ENCODE measurements at regions not wholly inside any gene's neighbourhood (a gene's known extent, or its start where the extent isn't known, plus 50 kb on each side); places are given as distances from the start of the nearest gene placed in this dataset.

DNA sequence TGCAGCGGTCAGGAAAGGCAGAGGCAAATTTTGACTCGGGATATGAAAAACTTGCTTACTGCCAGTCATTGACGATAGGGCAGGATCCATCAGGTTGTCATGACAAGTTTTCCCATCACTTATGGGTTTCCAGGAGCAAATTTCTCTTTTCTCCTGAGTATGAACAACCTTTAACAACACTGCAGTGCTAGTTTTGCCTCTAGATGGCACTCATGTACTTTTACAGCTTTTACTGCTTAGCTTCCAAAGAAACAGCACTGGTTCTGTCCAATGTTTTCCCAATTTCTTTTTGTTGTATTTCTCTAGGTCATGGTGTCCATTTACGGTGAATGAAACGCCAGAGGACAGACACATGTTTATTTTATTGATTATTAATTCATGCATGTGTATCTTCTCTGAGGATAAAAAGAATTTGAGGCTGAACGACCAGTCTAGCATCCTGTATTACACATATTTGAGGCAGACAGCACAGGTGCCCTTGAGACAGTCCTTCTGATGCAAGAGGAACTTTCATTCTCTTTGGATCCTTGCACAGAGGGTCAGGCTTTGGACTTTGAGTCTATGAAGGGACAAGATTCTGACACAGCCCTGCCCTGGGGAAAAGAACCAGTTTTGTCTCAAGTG is 112.3 kb upstream of the TRABD2B start:
- peak; percentile 79 for TF ChIP-seq RAD21 (IDR thresholded peaks at IDR 0.05; ENCODE audit: low read depth)
- TF ChIP-seq YY1 (IDR thresholded peaks at IDR 0.05; ENCODE audit: low read depth) = no peak

DNA sequence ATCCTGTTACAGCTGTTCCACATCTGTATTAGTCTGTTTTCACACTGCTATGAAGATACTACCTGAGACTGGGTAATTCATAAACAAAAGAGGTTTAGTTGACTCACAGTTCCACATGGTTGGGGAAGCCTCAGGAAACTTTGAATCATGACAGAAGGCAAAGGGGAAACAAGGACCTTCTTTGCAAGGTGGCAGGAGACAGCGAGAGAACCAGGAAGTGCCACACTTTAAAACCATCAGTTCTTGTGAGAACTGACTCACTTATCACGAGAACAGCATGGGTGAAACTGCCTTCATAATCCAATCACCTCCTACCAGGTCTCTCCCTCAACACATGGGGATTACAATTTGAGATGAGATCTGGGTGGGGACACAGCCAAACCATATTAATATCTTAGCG is 110.3 kb upstream of the TRABD2B start:
- TF ChIP-seq NFIC (IDR thresholded peaks at IDR 0.05) = no peak
- TF ChIP-seq TEAD4 (IDR thresholded peaks at IDR 0.05) = no peak
- TF ChIP-seq EGR1 (IDR thresholded peaks at IDR 0.05) = no peak
- TF ChIP-seq TCF12 (IDR thresholded peaks at IDR 0.05; ENCODE audit: low read depth) = no peak
- no peak for TF ChIP-seq EP300 (IDR thresholded peaks at IDR 0.05; ENCODE audit: borderline replicate concordance)
- no peak for TF ChIP-seq ZBTB7A (IDR thresholded peaks at IDR 0.05; ENCODE audit: low read depth)
- TF ChIP-seq YY1 (IDR thresholded peaks at IDR 0.05; ENCODE audit: low read depth) = no peak
- TF ChIP-seq CREB1 (IDR thresholded peaks at IDR 0.05; ENCODE audit: low read depth) = no peak
- no peak for TF ChIP-seq FOXM1 (IDR thresholded peaks at IDR 0.05; ENCODE audit: borderline replicate concordance, low read depth)
- TF ChIP-seq, protein P1, sequence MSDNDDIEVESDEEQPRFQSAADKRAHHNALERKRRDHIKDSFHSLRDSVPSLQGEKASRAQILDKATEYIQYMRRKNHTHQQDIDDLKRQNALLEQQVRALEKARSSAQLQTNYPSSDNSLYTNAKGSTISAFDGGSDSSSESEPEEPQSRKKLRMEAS (IDR thresholded peaks at IDR 0.05) = no peak
- no peak for TF ChIP-seq RAD21 (IDR thresholded peaks at IDR 0.05; ENCODE audit: low read depth)
- TF ChIP-seq, protein P2, sequence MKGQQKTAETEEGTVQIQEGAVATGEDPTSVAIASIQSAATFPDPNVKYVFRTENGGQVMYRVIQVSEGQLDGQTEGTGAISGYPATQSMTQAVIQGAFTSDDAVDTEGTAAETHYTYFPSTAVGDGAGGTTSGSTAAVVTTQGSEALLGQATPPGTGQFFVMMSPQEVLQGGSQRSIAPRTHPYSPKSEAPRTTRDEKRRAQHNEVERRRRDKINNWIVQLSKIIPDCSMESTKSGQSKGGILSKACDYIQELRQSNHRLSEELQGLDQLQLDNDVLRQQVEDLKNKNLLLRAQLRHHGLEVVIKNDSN (IDR thresholded peaks at IDR 0.05) = no peak
- TF ChIP-seq TAF1 (IDR thresholded peaks at IDR 0.05; ENCODE audit: low read depth) = no peak
- no peak for TF ChIP-seq CEBPB (IDR thresholded peaks at IDR 0.05)
- TF ChIP-seq, protein P3, sequence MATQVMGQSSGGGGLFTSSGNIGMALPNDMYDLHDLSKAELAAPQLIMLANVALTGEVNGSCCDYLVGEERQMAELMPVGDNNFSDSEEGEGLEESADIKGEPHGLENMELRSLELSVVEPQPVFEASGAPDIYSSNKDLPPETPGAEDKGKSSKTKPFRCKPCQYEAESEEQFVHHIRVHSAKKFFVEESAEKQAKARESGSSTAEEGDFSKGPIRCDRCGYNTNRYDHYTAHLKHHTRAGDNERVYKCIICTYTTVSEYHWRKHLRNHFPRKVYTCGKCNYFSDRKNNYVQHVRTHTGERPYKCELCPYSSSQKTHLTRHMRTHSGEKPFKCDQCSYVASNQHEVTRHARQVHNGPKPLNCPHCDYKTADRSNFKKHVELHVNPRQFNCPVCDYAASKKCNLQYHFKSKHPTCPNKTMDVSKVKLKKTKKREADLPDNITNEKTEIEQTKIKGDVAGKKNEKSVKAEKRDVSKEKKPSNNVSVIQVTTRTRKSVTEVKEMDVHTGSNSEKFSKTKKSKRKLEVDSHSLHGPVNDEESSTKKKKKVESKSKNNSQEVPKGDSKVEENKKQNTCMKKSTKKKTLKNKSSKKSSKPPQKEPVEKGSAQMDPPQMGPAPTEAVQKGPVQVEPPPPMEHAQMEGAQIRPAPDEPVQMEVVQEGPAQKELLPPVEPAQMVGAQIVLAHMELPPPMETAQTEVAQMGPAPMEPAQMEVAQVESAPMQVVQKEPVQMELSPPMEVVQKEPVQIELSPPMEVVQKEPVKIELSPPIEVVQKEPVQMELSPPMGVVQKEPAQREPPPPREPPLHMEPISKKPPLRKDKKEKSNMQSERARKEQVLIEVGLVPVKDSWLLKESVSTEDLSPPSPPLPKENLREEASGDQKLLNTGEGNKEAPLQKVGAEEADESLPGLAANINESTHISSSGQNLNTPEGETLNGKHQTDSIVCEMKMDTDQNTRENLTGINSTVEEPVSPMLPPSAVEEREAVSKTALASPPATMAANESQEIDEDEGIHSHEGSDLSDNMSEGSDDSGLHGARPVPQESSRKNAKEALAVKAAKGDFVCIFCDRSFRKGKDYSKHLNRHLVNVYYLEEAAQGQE (IDR thresholded peaks at IDR 0.05; ENCODE audit: low read depth) = no peak

DNA sequence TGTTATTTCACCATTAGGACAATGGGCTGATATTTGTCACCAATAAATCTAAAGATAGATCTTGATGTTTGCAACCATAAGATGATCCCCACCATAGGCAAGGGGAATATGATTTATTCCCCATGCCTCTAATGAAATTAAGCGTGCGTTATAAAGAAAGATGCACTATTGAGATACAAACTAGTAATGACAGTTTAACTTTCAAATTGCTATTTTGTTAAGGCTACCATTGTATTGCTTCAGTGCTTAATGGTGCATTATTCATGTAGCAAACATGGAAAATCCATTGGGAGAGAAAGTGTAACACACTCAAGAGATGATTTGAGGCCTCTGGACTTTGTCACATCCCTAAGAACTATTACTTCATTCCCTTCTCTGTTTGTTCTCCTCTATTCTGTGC is 108.9 kb upstream of the TRABD2B start:
- TF ChIP-seq, protein P2 (IDR thresholded peaks at IDR 0.05) = no peak
- TF ChIP-seq RAD21 (IDR thresholded peaks at IDR 0.05; ENCODE audit: low read depth) = no peak
- TF ChIP-seq EP300 (IDR thresholded peaks at IDR 0.05; ENCODE audit: borderline replicate concordance) = no peak
- no peak for TF ChIP-seq FOXM1 (IDR thresholded peaks at IDR 0.05; ENCODE audit: borderline replicate concordance, low read depth)
- TF ChIP-seq, protein P3 (IDR thresholded peaks at IDR 0.05; ENCODE audit: low read depth) = no peak
- TF ChIP-seq CREB1 (IDR thresholded peaks at IDR 0.05; ENCODE audit: low read depth) = no peak
- no peak for TF ChIP-seq YY1 (IDR thresholded peaks at IDR 0.05; ENCODE audit: low read depth)
- no peak for TF ChIP-seq TAF1 (IDR thresholded peaks at IDR 0.05; ENCODE audit: low read depth)
- TF ChIP-seq, protein P1 (IDR thresholded peaks at IDR 0.05) = no peak
- TF ChIP-seq CEBPB (IDR thresholded peaks at IDR 0.05) = no peak
- no peak for TF ChIP-seq TCF12 (IDR thresholded peaks at IDR 0.05; ENCODE audit: low read depth)
- no peak for TF ChIP-seq EGR1 (IDR thresholded peaks at IDR 0.05)
- no peak for TF ChIP-seq NFIC (IDR thresholded peaks at IDR 0.05)
- TF ChIP-seq ZBTB7A (IDR thresholded peaks at IDR 0.05; ENCODE audit: low read depth) = no peak
- no peak for TF ChIP-seq TEAD4 (IDR thresholded peaks at IDR 0.05)

DNA sequence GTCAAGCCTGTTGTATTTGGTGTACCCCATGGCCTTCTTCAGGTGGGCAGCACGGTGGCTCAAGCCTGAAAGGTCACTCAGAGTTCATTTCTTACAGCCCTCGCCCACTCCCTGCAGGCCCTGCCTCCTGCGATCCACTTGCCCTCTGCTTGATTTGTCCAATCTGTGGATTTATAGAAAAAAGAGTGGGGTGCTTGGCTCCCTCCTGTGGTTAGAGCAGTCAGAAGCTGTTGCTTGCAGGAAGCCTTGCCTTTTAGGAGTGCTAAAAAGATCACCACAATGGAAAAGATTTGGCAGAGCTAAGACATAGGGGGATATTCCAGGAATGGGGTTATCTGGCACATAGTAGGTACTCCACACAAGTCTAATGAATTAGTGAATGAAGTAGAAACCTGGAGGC is 108.0 kb upstream of the TRABD2B start:
- TF ChIP-seq TAF1 (IDR thresholded peaks at IDR 0.05; ENCODE audit: low read depth) (no peak), TEAD4 (IDR thresholded peaks at IDR 0.05) (no peak), EP300 (IDR thresholded peaks at IDR 0.05; ENCODE audit: borderline replicate concordance) (no peak), CEBPB (IDR thresholded peaks at IDR 0.05) (no peak), FOXM1 (IDR thresholded peaks at IDR 0.05; ENCODE audit: borderline replicate concordance, low read depth) (no peak), ZBTB7A (IDR thresholded peaks at IDR 0.05; ENCODE audit: low read depth) (no peak), NFIC (IDR thresholded peaks at IDR 0.05) (no peak)
- TF ChIP-seq, protein P1 (IDR thresholded peaks at IDR 0.05) = no peak
- TF ChIP-seq, protein P2 (IDR thresholded peaks at IDR 0.05) = no peak
- TF ChIP-seq, protein P3 (IDR thresholded peaks at IDR 0.05; ENCODE audit: low read depth) = no peak
